ENCODE measurements at regions not wholly inside any gene's neighbourhood (a gene's known extent, or its start where the extent isn't known, plus 50 kb on each side); places are given as distances from the start of the nearest gene placed in this dataset.
"Not testable (repeated sequence)": the region's sequence is repeated elsewhere in the genome, so short reads cannot be mapped to it uniquely, and the experiment has no call there.

GRCh38 chr18:43341014-43341413 is 63.7 kb upstream of the SYT4 start:
- peaks cover 7% of the 10 kb centered on the region for H3K9me3 Mint-ChIP-seq (ENCODE audit: unreplicated experiment)

GRCh38 chr18:43350176-43350575 is 72.9 kb upstream of the SYT4 start:
- Mint-ChIP-seq H3K4me3 (ENCODE audit: unreplicated experiment) (no peak overlapping the region), H3K4me1 (ENCODE audit: insufficient read depth, unreplicated experiment) (no peaks in the 10 kb centered on the region), H3K27ac (ENCODE audit: low read depth, unreplicated experiment) (no peak overlapping the region), H3K9me3 (ENCODE audit: unreplicated experiment) (no peaks in the 10 kb centered on the region), H3K36me3 (ENCODE audit: insufficient read depth, unreplicated experiment) (no peaks in the 10 kb centered on the region), H3K27me3 (ENCODE audit: insufficient read depth, unreplicated experiment) (peaks cover 43% of the 10 kb centered on the region)
- CTCF ChIA-PET = no interaction called here
- POLR2A ChIA-PET = no interaction called here
- BruUV-seq (replicated peaks) = no TSS peak
- no peak for TF ChIP-seq CTCF (IDR thresholded peaks at IDR 0.05; ENCODE audit: unreplicated experiment)
- no peak for DNase-seq (ENCODE audit: unreplicated experiment)
- intact Hi-C loops (cut with micrococcal nuclease) = no loop called here

More at GRCh38 chr18:43341014-43341413, 63.7 kb upstream of the SYT4 start:
- H3K27me3 Mint-ChIP-seq (ENCODE audit: insufficient read depth, unreplicated experiment) = peaks cover 50% of the 10 kb centered on the region
- CTCF ChIA-PET = no interaction called here
- no peaks in the 10 kb centered on the region for H3K36me3 Mint-ChIP-seq (ENCODE audit: insufficient read depth, unreplicated experiment)
- BruUV-seq (replicated peaks) = no TSS peak
- POLR2A ChIA-PET = no interaction called here
- no peak overlapping the region for H3K4me3 Mint-ChIP-seq (ENCODE audit: unreplicated experiment)
- no peak overlapping the region for H3K27ac Mint-ChIP-seq (ENCODE audit: low read depth, unreplicated experiment)
- intact Hi-C loops (cut with micrococcal nuclease) = no loop called here
- H3K4me1 Mint-ChIP-seq (ENCODE audit: insufficient read depth, unreplicated experiment) = no peaks in the 10 kb centered on the region
- DNase-seq (ENCODE audit: unreplicated experiment) = no peak
- no peak for TF ChIP-seq CTCF (IDR thresholded peaks at IDR 0.05; ENCODE audit: unreplicated experiment)

GRCh38 chr18:43364535-43364934 is 87.2 kb upstream of the SYT4 start:
- TF ChIP-seq CTCF (IDR thresholded peaks at IDR 0.05; ENCODE audit: unreplicated experiment) = no peak
- Mint-ChIP-seq H3K27ac (ENCODE audit: low read depth, unreplicated experiment) (no peak overlapping the region), H3K4me3 (ENCODE audit: unreplicated experiment) (no peak overlapping the region), H3K4me1 (ENCODE audit: insufficient read depth, unreplicated experiment) (no peaks in the 10 kb centered on the region), H3K36me3 (ENCODE audit: insufficient read depth, unreplicated experiment) (no peaks in the 10 kb centered on the region), H3K27me3 (ENCODE audit: insufficient read depth, unreplicated experiment) (peaks cover 23% of the 10 kb centered on the region), H3K9me3 (ENCODE audit: unreplicated experiment) (no peaks in the 10 kb centered on the region)
- CTCF ChIA-PET = no interaction called here
- intact Hi-C loops (cut with micrococcal nuclease) = loop anchor here (10.0 kb wide), 1 partner anchor 60 kb away; no protein-coding TSS in a partner anchor
- POLR2A ChIA-PET = interaction anchor here (0.6 kb wide), 1 partner anchor 31 kb away, joined by 4 read pairs; no protein-coding TSS in a partner anchor
- BruUV-seq (replicated peaks) = no TSS peak
- DNase-seq (ENCODE audit: unreplicated experiment) = no peak

- H3K27me3 Mint-ChIP-seq (ENCODE audit: insufficient read depth, unreplicated experiment) = peaks cover 42% of the 10 kb centered on the region
- TF ChIP-seq CTCF (IDR thresholded peaks at IDR 0.05; ENCODE audit: unreplicated experiment) = no peak
- intact Hi-C loops (cut with micrococcal nuclease) = loop anchor here (10.0 kb wide), 1 partner anchor 57 kb away; no protein-coding TSS in a partner anchor
- POLR2A ChIA-PET = interaction anchor here (0.6 kb wide), 1 partner anchor 54 kb away, joined by 3 read pairs; no protein-coding TSS in a partner anchor
- H3K36me3 Mint-ChIP-seq (ENCODE audit: insufficient read depth, unreplicated experiment) = no peaks in the 10 kb centered on the region
- no TSS peak for BruUV-seq (replicated peaks)
- no peaks in the 10 kb centered on the region for H3K9me3 Mint-ChIP-seq (ENCODE audit: unreplicated experiment)
- H3K4me3 Mint-ChIP-seq (ENCODE audit: unreplicated experiment) = no peak overlapping the region
- H3K4me1 Mint-ChIP-seq (ENCODE audit: insufficient read depth, unreplicated experiment) = no peaks in the 10 kb centered on the region
- CTCF ChIA-PET = interaction anchor here (0.7 to 1.3 kb wide), 2 partner anchors 8 to 29 kb away, joined by 3 read pairs; no protein-coding TSS in a partner anchor
- DNase-seq (ENCODE audit: unreplicated experiment) = no peak
- H3K27ac Mint-ChIP-seq (ENCODE audit: low read depth, unreplicated experiment) = no peak overlapping the region
Measured at GRCh38 chr18:43367895-43368294, 90.6 kb upstream of the SYT4 start.

GRCh38 chr18:43369311-43369710 is 92.0 kb upstream of the SYT4 start:
- H3K9me3 Mint-ChIP-seq (ENCODE audit: unreplicated experiment); H3K4me1 Mint-ChIP-seq (ENCODE audit: insufficient read depth, unreplicated experiment); POLR2A ChIA-PET; DNase-seq (ENCODE audit: unreplicated experiment); H3K4me3 Mint-ChIP-seq (ENCODE audit: unreplicated experiment); H3K36me3 Mint-ChIP-seq (ENCODE audit: insufficient read depth, unreplicated experiment); BruUV-seq (replicated peaks); H3K27ac Mint-ChIP-seq (ENCODE audit: low read depth, unreplicated experiment): not testable (repeated sequence)
- H3K27me3 Mint-ChIP-seq (ENCODE audit: insufficient read depth, unreplicated experiment) = peaks cover 53% of the 10 kb centered on the region
- CTCF ChIA-PET = interaction anchor here (1.3 kb wide), 1 partner anchor 27 kb away, joined by 3 read pairs; no protein-coding TSS in a partner anchor
- intact Hi-C loops (cut with micrococcal nuclease) = loop anchor here (10.0 kb wide), 1 partner anchor 55 kb away; no protein-coding TSS in a partner anchor
